ENCODE measurements at regions not wholly inside any gene's neighbourhood (a gene's known extent, or its start where the extent isn't known, plus 50 kb on each side); places are given as distances from the start of the nearest gene placed in this dataset.

GRCh38 chr6:141451511-141452353 is 681.0 kb upstream of the GJE1 start:
- no peak for DNase-seq (ENCODE audit: low read depth)

GRCh38 chr6:141451181-141451510 is 681.6 kb upstream of the GJE1 start:
- DNase-seq (ENCODE audit: low read depth) = no peak

- no peak for DNase-seq (ENCODE audit: low read depth)
Measured at GRCh38 chr6:141445928-141446628, 686.6 kb upstream of the GJE1 start.

- DNase-seq (ENCODE audit: low read depth) = no peak
Measured at GRCh38 chr6:141443668-141444289, 688.9 kb upstream of the GJE1 start.

- no peak for DNase-seq (ENCODE audit: low read depth)
Measured at GRCh38 chr6:141443032-141443431, 689.7 kb upstream of the GJE1 start.

GRCh38 chr6:141439513-141439912 is 693.2 kb upstream of the GJE1 start:
- no peak for DNase-seq (ENCODE audit: low read depth)

GRCh38 chr6:141437685-141438084 is 695.0 kb upstream of the GJE1 start:
- DNase-seq (ENCODE audit: low read depth) = no peak

GRCh38 chr6:141437011-141437410 is 695.7 kb upstream of the GJE1 start:
- no peak for DNase-seq (ENCODE audit: low read depth)

GRCh38 chr6:141426400-141426980 is 706.2 kb upstream of the GJE1 start:
- DNase-seq (ENCODE audit: low read depth) = no peak

GRCh38 chr6:141421378-141421777 is 711.3 kb upstream of the GJE1 start:
- DNase-seq (ENCODE audit: low read depth) = no peak

GRCh38 chr6:141418076-141418475 is 714.6 kb upstream of the GJE1 start:
- DNase-seq (ENCODE audit: low read depth) = no peak

GRCh38 chr6:141415896-141416295 is 716.8 kb upstream of the GJE1 start:
- no peak for DNase-seq (ENCODE audit: low read depth)

- DNase-seq (ENCODE audit: low read depth) = no peak
Measured at GRCh38 chr6:141413196-141413595, 719.5 kb upstream of the GJE1 start.

- DNase-seq (ENCODE audit: low read depth) = no peak
Measured at GRCh38 chr6:141406761-141407160, 726.0 kb upstream of the GJE1 start.

GRCh38 chr6:141403827-141404226 is 728.9 kb upstream of the GJE1 start:
- DNase-seq (ENCODE audit: low read depth) = no peak

- no peak for DNase-seq (ENCODE audit: low read depth)
Measured at GRCh38 chr6:141403103-141403502, 729.6 kb upstream of the GJE1 start.

GRCh38 chr6:141402489-141402888 is 730.2 kb upstream of the GJE1 start:
- no peak for DNase-seq (ENCODE audit: low read depth)

GRCh38 chr6:141401851-141402250 is 730.9 kb upstream of the GJE1 start:
- DNase-seq (ENCODE audit: low read depth) = no peak

- DNase-seq (ENCODE audit: low read depth) = no peak
Measured at GRCh38 chr6:141401168-141401567, 731.6 kb upstream of the GJE1 start.

- no peak for DNase-seq (ENCODE audit: low read depth)
Measured at GRCh38 chr6:141398949-141399348, 733.8 kb upstream of the GJE1 start.

GRCh38 chr6:141395443-141396008 is 737.2 kb upstream of the GJE1 start:
- no peak for DNase-seq (ENCODE audit: low read depth)

GRCh38 chr6:141394565-141395051 is 738.1 kb upstream of the GJE1 start:
- DNase-seq (ENCODE audit: low read depth) = no peak
